Neural cell (in vitro differentiated cells): ENCODE measurements at regions not wholly inside any gene's neighbourhood (a gene's known extent, or its start where the extent isn't known, plus 50 kb on each side); places are given as distances from the start of the nearest gene placed in this dataset.

Experiments used
- CTCF ChIP-seq: fragments of 450-650 bp; IDR thresholded peaks from 2 replicates; pipeline ENCODE4 v1.5.1; 2014; ENCODE audit warnings: antibody characterized with exemption, mild to moderate bottlenecking, moderate library complexity; ENCODE audit not compliant: poor library complexity, severe bottlenecking
- EP300 ChIP-seq: fragments of 450-650 bp; conservative IDR thresholded peaks from 2 replicates; pipeline ENCODE4 v1.6.1; 2014; ENCODE audit warnings: antibody characterized with exemption, mild to moderate bottlenecking, moderate library complexity; ENCODE audit not compliant: poor library complexity, severe bottlenecking
- POLR2AphosphoS5 ChIP-seq: IDR thresholded peaks from 2 replicates; pipeline ENCODE4 v1.6.1; 2012
- TAF1 ChIP-seq: IDR thresholded peaks from 2 replicates; pipeline ENCODE4 v1.6.1; 2012; ENCODE audit warnings: low read depth

- TF ChIP-seq CTCF (no peak), TAF1 (no peak), POLR2AphosphoS5 (no peak), EP300 (no peak)
Observed at GRCh38 chr10:132480356-132480755, 57.2 kb upstream of the INPP5A start.
